ENCODE measurements at regions not wholly inside any gene's neighbourhood (a gene's known extent, or its start where the extent isn't known, plus 50 kb on each side); places are given as distances from the start of the nearest gene placed in this dataset.

DNA sequence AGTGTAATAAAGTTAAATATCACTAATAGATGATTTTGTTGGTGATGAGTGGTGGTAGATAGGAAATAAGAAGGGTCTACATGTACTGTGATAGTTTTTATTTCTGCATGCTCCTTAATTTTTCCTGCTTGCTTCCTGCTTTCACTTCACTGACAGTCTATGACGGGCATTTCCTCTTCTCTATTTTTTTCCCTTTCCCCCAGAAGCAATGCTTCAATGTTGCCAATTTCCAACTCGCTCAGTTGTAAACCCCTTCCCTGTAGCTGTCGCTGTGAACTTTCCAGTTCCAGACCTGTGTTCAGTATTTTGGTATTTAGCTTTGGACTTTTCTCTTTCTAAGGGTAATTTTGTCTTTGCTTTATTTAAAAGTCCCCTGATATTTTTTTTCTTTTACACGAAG lies 123.5 kb upstream of the AGR3 start:
- no peak for TF ChIP-seq EZH2 (IDR thresholded peaks at IDR 0.05; ENCODE audit: borderline replicate concordance, insufficient read depth, low read depth, low read length, poor library complexity, severe bottlenecking)
- TF ChIP-seq, protein P1, sequence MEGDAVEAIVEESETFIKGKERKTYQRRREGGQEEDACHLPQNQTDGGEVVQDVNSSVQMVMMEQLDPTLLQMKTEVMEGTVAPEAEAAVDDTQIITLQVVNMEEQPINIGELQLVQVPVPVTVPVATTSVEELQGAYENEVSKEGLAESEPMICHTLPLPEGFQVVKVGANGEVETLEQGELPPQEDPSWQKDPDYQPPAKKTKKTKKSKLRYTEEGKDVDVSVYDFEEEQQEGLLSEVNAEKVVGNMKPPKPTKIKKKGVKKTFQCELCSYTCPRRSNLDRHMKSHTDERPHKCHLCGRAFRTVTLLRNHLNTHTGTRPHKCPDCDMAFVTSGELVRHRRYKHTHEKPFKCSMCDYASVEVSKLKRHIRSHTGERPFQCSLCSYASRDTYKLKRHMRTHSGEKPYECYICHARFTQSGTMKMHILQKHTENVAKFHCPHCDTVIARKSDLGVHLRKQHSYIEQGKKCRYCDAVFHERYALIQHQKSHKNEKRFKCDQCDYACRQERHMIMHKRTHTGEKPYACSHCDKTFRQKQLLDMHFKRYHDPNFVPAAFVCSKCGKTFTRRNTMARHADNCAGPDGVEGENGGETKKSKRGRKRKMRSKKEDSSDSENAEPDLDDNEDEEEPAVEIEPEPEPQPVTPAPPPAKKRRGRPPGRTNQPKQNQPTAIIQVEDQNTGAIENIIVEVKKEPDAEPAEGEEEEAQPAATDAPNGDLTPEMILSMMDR (IDR thresholded peaks at IDR 0.05), result no peak
- no peak overlapping the region for H3K4me2 ChIP-seq (replicated peaks; ENCODE audit: low read depth, low read length, poor library complexity, severe bottlenecking)
- intact Hi-C loops (cut with micrococcal nuclease), result no loop called here
- no peak overlapping the region for H3K4me3 ChIP-seq (ENCODE audit: control extremely low read depth in 1 of 5, extremely low read depth in 1 of 5, insufficient read depth in 1 of 5, low read depth in 2 of 5, low read length in 4 of 5)
- DNase-seq (no peak), ATAC-seq (ENCODE audit: low read depth) (no peak)
- no peaks in the 10 kb centered on the region for H3K36me3 ChIP-seq (replicated peaks in 1 of 2; ENCODE audit: control extremely low read depth in 1 of 2, control insufficient read depth in 1 of 2, extremely low read depth in 1 of 2, insufficient read depth in 2 of 2, low read length in 1 of 2)
- no peak overlapping the region for H3K27ac Mint-ChIP-seq
- H4K20me1 ChIP-seq (ENCODE audit: control insufficient read depth, insufficient read depth, low read length, poor library complexity, severe bottlenecking), result no peaks in the 10 kb centered on the region
- CTCF ChIA-PET, result no interaction called here
- H3K9ac ChIP-seq (ENCODE audit: low read length), result no peak overlapping the region
- H3K27me3 ChIP-seq (replicated peaks in 1 of 4; ENCODE audit: control extremely low read depth in 1 of 4, control insufficient read depth in 3 of 4, insufficient read depth in 4 of 4, low read length in 3 of 4), result no peaks in the 10 kb centered on the region
- WGBS (ENCODE audit: insufficient coverage), result no CpG with 5 or more reads among the region's 4 CpGs
- POLR2A ChIA-PET, result no interaction called here
- no peak overlapping the region for H3K4me3 Mint-ChIP-seq
- H2AFZ ChIP-seq (ENCODE audit: insufficient read depth, low read depth, low read length, poor library complexity, severe bottlenecking), result no peak overlapping the region
- no peaks in the 10 kb centered on the region for H3K9me3 Mint-ChIP-seq (ENCODE audit: insufficient read depth)
- H3K9me3 ChIP-seq (ENCODE audit: control extremely low read depth in 1 of 3, control insufficient read depth in 2 of 3, insufficient read depth in 1 of 3, low read length in 2 of 3), result no peaks in the 10 kb centered on the region
- H3K4me1 ChIP-seq (ENCODE audit: control insufficient read depth in 2 of 2, insufficient read depth in 2 of 2, low read length in 2 of 2), result no peaks in the 10 kb centered on the region
- H3K27ac ChIP-seq (ENCODE audit: low read length in 2 of 2), result no peak overlapping the region
- H3K4me1 Mint-ChIP-seq, result no peaks in the 10 kb centered on the region
- no peaks in the 10 kb centered on the region for H3K27me3 Mint-ChIP-seq
- no peaks in the 10 kb centered on the region for H3K79me2 ChIP-seq (ENCODE audit: control insufficient read depth, insufficient read depth, low read length)

DNA sequence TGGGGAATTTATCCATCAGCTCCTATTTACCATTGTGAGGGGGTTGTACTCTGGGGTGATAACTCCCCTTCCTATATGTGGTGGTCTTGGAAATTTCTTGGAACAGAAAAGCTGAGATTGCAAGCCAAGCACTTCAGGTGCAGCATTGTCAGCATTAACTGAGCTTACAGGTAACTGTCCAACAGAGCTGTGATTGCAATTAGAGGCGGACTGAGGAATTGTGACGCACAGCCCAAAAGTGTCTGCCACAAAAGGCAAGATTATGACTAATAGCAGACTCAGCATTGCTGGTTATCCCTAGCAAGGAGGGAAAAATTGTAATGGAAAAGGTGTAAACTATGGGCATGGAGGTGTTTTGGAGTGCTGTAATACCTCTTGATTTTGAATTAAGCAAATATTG lies 126.1 kb upstream of the AGR3 start:
- no peaks in the 10 kb centered on the region for H3K27me3 Mint-ChIP-seq
- H4K20me1 ChIP-seq (ENCODE audit: control insufficient read depth, insufficient read depth, low read length, poor library complexity, severe bottlenecking), result no peaks in the 10 kb centered on the region
- no peak overlapping the region for H3K4me3 Mint-ChIP-seq
- H3K27ac Mint-ChIP-seq, result no peak overlapping the region
- no peak overlapping the region for H3K9ac ChIP-seq (ENCODE audit: low read length)
- H3K9me3 Mint-ChIP-seq (ENCODE audit: insufficient read depth), result no peaks in the 10 kb centered on the region
- no peak overlapping the region for H2AFZ ChIP-seq (ENCODE audit: insufficient read depth, low read depth, low read length, poor library complexity, severe bottlenecking)
- no peak overlapping the region for H3K4me2 ChIP-seq (replicated peaks; ENCODE audit: low read depth, low read length, poor library complexity, severe bottlenecking)
- H3K36me3 ChIP-seq (replicated peaks in 1 of 2; ENCODE audit: control extremely low read depth in 1 of 2, control insufficient read depth in 1 of 2, extremely low read depth in 1 of 2, insufficient read depth in 2 of 2, low read length in 1 of 2), result no peaks in the 10 kb centered on the region
- ChIA-PET CTCF (interaction anchor here (1.1 to 2.4 kb wide), 3 partner anchors 54 to 323 kb away, joined by 3 to 11 read pairs (median 4); no protein-coding TSS in a partner anchor), POLR2A (no interaction called here)
- no peak overlapping the region for H3K27ac ChIP-seq (ENCODE audit: low read length in 2 of 2)
- WGBS (ENCODE audit: insufficient coverage), result 95% methylated on average over 2 of the region's 2 CpGs
- H3K4me3 ChIP-seq (ENCODE audit: control extremely low read depth in 1 of 5, extremely low read depth in 1 of 5, insufficient read depth in 1 of 5, low read depth in 2 of 5, low read length in 4 of 5), result no peak overlapping the region
- ATAC-seq (ENCODE audit: low read depth) (no peak), DNase-seq (no peak)
- H3K79me2 ChIP-seq (ENCODE audit: control insufficient read depth, insufficient read depth, low read length), result no peaks in the 10 kb centered on the region
- intact Hi-C loops (cut with micrococcal nuclease), result no loop called here
- no peaks in the 10 kb centered on the region for H3K9me3 ChIP-seq (ENCODE audit: control extremely low read depth in 1 of 3, control insufficient read depth in 2 of 3, insufficient read depth in 1 of 3, low read length in 2 of 3)
- H3K4me1 ChIP-seq (ENCODE audit: control insufficient read depth in 2 of 2, insufficient read depth in 2 of 2, low read length in 2 of 2), result peaks cover 0 to 2% of the 10 kb centered on the region in 2 donors
- TF ChIP-seq EZH2 (IDR thresholded peaks at IDR 0.05; ENCODE audit: borderline replicate concordance, insufficient read depth, low read depth, low read length, poor library complexity, severe bottlenecking), result no peak
- TF ChIP-seq, protein P1 (IDR thresholded peaks at IDR 0.05), result no peak
- no peaks in the 10 kb centered on the region for H3K27me3 ChIP-seq (replicated peaks in 1 of 4; ENCODE audit: control extremely low read depth in 1 of 4, control insufficient read depth in 3 of 4, insufficient read depth in 4 of 4, low read length in 3 of 4)
- H3K4me1 Mint-ChIP-seq, result peaks cover 6% of the 10 kb centered on the region

All from B cell (primary cell).